DMS53 treated with DMSO at 0.1 percent for 48 hours (cell line): ENCODE measurements at regions not wholly inside any gene's neighbourhood (a gene's known extent, or its start where the extent isn't known, plus 50 kb on each side); places are given as distances from the start of the nearest gene placed in this dataset.
A peak's percentile ranks its signal among the peaks of the same experiment; 100 is the strongest.
"Not testable (repeated sequence)": the region's sequence is repeated elsewhere in the genome, so short reads cannot be mapped to it uniquely, and the experiment has no call there.

ENCODE experiments used
- DNase-seq: peaks from one replicate; lab custom pipeline; 2025; ENCODE audit not compliant: unreplicated experiment; lab: John Stamatoyannopoulos, UW

DNA sequence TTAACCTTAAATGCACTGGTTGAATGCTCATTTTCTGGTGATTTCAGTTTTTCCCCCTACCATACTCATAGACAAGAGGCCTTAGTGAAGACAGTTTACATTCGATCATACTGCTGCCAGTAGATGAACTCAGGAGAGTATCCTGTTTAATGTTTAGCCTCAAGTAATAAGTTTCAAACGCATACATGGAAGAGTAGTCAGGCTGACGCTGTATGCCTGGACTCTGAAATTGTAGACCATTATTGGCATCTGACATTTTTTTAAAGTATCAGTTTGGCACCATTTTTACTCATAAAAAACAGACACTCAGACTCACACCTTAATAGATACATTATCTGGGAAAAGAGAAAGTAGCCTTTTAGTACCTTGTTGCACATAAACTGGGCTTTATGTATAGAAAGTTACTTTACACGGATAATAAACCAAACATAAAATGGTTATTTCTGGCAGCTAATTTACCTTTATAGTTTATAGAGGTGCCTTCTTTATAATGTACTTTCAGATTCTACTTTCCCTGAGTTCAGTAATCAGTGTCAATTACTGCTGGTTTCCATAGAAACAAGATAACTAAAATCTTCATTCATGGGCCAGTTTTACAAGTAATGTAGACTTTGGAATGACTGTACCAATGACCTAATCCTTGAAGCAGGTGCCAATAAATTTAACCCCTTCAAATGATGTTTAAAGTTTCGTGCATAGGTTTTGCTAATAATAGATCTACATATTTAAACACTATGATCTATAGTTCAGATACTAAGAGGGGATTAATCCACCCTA, 183.8 kb upstream of the ITGA1 start:
- DNase-seq, result no peak

- no peak for DNase-seq
Measured at GRCh38 chr5:52605317-52606313, 182.1 kb upstream of the ITGA1 start.

GRCh38 chr5:52607227-52607824, 180.4 kb upstream of the ITGA1 start:
- no peak for DNase-seq

DNA sequence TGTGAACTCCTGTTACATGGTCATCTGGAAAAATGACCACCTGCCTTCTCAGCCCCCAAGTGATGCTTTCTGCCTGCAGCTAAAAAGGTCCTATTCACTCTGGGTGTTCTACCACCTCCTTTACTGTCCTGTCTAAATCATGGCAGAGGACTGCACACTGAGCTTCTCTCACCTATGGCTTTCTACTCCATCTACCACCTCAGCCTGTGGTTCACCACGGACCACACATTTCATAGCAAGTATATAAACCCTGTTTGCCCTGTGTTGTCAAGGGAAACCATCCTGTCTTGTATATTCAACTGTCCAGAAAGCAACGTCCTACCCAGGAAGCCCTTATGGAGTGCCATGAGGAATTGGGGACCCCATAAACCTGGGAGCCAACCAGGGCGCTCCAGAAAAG, 167.4 kb upstream of the ITGA1 start:
- DNase-seq, result no peak

- DNase-seq, result no peak
Measured at GRCh38 chr5:52623291-52623690, 164.4 kb upstream of the ITGA1 start.

DNA sequence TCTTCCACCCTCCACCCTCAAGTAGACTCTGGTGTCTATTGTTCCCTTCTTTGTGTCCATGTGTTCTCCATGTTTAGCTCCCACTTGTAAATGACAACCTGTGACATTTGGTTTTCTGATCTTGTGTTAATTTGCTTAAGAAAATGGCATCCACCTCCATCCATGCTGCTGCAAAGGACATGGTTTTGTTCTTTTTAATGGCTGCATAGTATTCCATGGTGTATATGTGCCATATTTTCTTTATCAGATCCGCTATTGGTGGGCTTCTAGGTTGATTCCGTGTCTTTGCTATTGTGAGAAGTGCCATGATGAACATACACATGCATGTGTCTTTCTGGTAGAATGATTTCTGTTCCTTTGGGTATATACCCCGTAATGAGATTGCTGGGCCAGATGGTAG, 163.4 kb upstream of the ITGA1 start:
- no peak for DNase-seq

- DNase-seq, result no peak
Measured at GRCh38 chr5:52626312-52626711, 161.4 kb upstream of the ITGA1 start.

DNA sequence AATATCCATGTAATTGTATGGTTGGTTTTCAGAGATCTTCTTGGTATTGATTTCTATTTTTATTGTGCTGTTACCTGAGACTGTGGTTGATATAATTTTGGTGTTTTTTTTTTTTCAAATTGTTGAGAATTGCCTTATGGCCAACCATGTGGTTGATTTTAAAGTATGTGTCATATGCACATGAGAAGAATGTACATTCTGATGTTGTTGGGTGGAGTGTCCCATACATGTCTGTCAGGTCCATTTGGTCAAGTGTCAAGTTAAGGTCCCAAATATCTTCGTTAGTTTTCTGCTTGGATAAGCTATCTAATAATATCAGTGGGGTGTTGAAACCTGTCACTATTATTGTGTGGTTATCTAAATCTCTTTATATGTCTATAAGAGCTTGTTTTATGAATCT, 160.0 kb upstream of the ITGA1 start:
- no peak for DNase-seq

- DNase-seq, result no peak
Measured at GRCh38 chr5:52632281-52632680, 155.4 kb upstream of the ITGA1 start.

DNA sequence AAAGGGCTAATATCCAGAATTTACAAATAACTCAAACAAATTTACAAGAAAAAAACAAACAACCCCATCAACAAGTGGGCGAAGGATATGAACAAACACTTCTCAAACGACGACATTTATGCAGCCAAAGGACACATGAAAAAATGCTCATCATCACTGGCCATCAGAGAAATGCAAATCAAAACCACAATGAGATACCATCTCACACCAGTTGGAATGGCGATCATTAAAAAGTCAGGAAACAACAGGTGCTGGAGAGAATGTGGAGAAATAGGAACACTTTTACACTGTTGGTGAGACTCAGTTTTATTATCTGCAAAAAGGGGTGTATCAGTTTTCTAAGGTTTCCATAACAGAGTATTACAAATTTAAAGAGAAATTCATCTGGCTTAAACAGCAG, 153.5 kb upstream of the ITGA1 start:
- not testable (repeated sequence) for DNase-seq

- DNase-seq, result no peak
Measured at GRCh38 chr5:52638732-52639131, 149.0 kb upstream of the ITGA1 start.

- DNase-seq, result no peak
Measured at GRCh38 chr5:52648726-52649125, 139.0 kb upstream of the ITGA1 start.

DNA sequence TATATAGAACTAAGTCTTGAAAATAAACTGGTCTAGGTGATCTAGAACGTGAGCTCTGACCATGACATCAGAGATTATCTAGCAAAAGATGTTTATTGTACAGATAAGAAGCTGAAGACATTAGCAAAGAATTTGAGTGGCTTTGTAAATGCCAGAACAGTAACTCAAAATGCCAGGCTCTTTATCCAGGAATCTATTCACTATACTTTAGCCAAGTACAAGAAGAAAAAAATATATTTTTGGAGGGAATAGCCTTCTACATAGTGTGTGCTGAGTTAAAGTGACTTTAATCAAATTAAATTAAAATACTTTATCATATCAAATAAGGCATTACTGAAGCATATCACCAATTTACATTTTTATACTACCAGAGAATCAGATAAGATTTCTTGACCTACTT, 132.6 kb upstream of the ITGA1 start:
- no peak for DNase-seq

- DNase-seq, result no peak
Measured at GRCh38 chr5:52656569-52657246, 131.0 kb upstream of the ITGA1 start.

DNA sequence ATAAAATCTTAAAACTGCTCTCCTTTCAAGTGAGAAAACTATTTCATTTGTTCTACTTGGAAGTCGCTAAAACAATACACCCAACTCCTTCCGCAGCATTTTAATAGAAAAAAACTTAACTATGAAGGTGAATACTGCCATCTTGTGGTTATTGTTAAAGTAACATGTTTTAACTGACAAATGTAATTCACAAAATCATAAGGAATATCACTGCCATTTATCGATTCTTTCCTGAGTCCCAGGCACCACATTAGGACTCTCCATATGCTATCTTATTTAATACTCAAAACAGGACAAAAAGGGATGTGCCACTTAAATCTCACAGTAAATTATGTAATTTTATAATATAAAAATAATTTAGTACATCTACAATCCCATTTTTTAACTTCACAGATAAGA, 130.5 kb upstream of the ITGA1 start:
- DNase-seq, result peak; percentile 68

- DNase-seq, result no peak
Measured at GRCh38 chr5:52658246-52658645, 129.5 kb upstream of the ITGA1 start.

GRCh38 chr5:52660621-52661020, 127.1 kb upstream of the ITGA1 start:
- DNase-seq, result no peak

DNA sequence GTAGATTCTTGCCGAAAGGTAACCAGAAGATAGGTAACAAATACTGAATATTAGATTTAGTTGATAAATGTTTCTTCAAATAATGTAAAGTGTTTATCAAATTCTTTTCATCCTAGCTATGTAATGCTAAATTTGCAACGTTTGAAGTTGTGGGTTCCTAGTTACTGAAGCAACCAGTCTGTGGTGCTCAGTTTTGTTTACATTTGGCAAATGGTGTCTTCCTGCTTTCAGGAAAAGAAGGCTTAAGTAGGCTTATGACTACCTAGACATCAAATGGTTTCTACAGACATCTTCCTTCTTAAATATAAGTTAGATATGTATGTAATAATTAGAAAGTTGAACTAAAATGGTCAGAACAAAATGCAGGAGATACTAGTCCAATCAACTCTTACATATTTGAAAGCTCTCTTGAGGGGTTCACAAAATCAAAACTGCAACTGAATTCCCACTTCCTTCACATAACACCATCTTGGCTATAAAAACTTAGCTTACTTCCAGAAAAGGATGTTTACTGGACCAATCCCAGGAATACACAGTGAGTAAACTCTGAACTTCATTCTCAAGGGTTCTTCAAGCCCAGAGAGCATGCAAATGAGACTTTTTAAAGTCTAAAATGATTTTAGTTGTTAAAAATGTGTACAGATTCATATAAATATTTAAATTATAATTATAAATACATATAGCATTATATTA, 125.7 kb upstream of the ITGA1 start:
- no peak for DNase-seq

DNA sequence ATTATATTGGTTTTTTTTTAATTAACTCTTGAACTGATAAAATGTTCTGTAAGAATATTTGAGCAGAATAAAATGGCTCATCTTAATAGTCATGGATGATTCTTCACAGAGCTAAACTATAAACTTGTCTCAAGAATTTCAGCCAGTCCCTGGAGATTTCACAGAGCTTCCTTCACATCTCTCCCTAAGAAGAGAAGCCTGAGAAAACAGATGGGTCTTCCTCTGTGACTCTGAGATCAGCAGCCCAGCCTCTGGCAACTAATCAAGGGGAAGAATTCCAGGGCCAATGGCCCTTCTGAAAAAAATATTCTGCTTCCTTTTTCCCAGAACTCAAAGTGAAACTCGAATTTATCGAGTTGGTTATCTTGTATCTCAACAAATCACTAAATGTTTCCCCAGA, 122.2 kb upstream of the ITGA1 start:
- DNase-seq, result no peak

DNA sequence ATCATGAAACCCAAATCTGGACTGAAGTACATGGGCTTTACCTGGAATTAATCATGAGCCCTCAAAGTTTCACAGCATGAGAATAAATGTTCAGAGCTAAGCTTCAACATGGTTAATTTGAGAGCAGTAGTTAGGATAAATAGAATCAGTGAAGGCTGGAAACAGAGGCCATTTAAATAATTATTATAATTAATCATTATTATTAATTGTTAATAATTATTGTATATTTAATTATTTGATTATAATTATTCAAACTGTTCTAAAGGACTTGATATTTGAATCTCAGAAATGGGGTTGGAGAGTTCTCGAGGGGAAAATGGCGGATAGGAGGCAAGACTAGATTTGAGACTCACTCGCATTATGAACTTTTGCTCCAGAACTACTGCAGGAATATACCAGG, 119.6 kb upstream of the ITGA1 start:
- no peak for DNase-seq
